OCI-LY3 (cell line): ENCODE measurements at regions not wholly inside any gene's neighbourhood (a gene's known extent, or its start where the extent isn't known, plus 50 kb on each side); places are given as distances from the start of the nearest gene placed in this dataset.

ENCODE experiments used
- H2AFZ ChIP-seq: fragments of 200-600, 300-600 bp; shearing (Covaris generic); 2 replicates; pipeline ENCODE4 v1.6.0; 2014; ENCODE audit warnings: antibody characterized with exemption, low read depth, low read length
- H3K27ac ChIP-seq: fragments of 200-600, 300-600 bp; sonication (generic); 2 replicates; pipeline ENCODE4 v1.5.1; 2014; ENCODE audit warnings: mild to moderate bottlenecking, low read length, moderate library complexity, mixed read lengths
- H3K27me3 ChIP-seq: fragments of 200-600, 300-600 bp; sonication (generic); 2 replicates; pipeline ENCODE4 v1.6.1; 2014; ENCODE audit warnings: low read depth, low read length, mixed read lengths
- H3K36me3 ChIP-seq: fragments of 200-600, 300-600 bp; sonication (generic); replicated peaks from 2 replicates; pipeline ENCODE3; 2014; ENCODE audit warnings: low read depth, low read length, mixed read lengths
- H3K4me1 ChIP-seq: fragments of 300-600, 200-600 bp; sonication (generic); 2 replicates; pipeline ENCODE4 v1.6.1; 2014; ENCODE audit warnings: low read length, mixed read lengths
- H3K4me2 ChIP-seq: fragments of 200-600, 300-600 bp; sonication (generic); 2 replicates; pipeline ENCODE4 v1.6.1; 2014; ENCODE audit warnings: low read length, mixed read lengths
- H3K4me3 ChIP-seq: fragments of 300-600, 200-600 bp; sonication (generic); 2 replicates; pipeline ENCODE4 v1.5.1; 2014; ENCODE audit warnings: antibody characterized with exemption, mild to moderate bottlenecking, low read length, moderate library complexity
- H3K79me2 ChIP-seq: fragments of 300-600, 200-600 bp; shearing (Covaris generic); 2 replicates; pipeline ENCODE4 v1.6.1; 2014; ENCODE audit warnings: mild to moderate bottlenecking, low read length, mixed read lengths
- H3K9ac ChIP-seq: fragments of 300-600, 200-600 bp; shearing (Covaris generic); 2 replicates; pipeline ENCODE4 v1.6.0; 2014; ENCODE audit warnings: mild to moderate bottlenecking, low read length, moderate library complexity
- H3K9me3 ChIP-seq: fragments of 200-600, 300-600 bp; shearing (Covaris generic); 2 replicates; pipeline ENCODE4 v1.6.1; 2014; ENCODE audit warnings: low read length, mixed read lengths; ENCODE audit not compliant: insufficient read depth
- H4K20me1 ChIP-seq: fragments of 200-600, 300-600 bp; sonication (generic); 2 replicates; pipeline ENCODE4 v1.6.1; 2016; ENCODE audit warnings: low read length, mixed read lengths; ENCODE audit not compliant: insufficient read depth
- CTCF ChIP-seq: fragments of 200-600, 300-600 bp; sonication (generic); IDR thresholded peaks from 2 replicates; pipeline ENCODE4 v1.5.1; 2014; ENCODE audit warnings: antibody characterized with exemption, low read length, low read depth
- EZH2phosphoT487 ChIP-seq: fragments of 200-600 bp; shearing (Covaris generic); IDR thresholded peaks from 2 replicates; pipeline ENCODE4 v1.6.1; 2018; ENCODE audit warnings: antibody characterized with exemption, mixed run types, low read depth

DNA sequence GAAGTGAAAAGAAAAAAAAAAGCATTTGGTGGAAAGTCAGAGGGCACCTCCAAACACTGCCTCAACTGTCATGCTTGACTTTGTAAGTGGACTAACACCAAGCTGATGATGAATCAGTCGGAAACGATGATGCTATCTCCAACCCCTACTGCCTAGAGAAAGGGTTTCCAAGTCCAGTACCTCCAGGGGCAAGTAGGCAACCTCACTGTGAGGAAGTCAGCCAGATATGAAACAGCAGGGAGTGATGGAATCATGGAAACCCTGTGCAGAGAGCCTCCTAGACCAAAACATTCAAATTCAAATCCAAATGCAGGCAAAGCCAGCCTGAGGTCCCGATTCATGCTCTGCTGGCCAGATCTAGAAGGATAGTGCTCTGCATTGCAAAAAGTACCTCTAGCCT is 100.9 kb upstream of the SERP2 start:
- Histone ChIP-seq H3K4me2 (no peak overlapping the region), H3K4me1 (peaks cover 13% of the 10 kb centered on the region), H4K20me1 (no peaks in the 10 kb centered on the region), H3K27ac (no peak overlapping the region), H2AFZ (no peak overlapping the region), H3K9me3 (no peaks in the 10 kb centered on the region; the same call in 1 of the 2 replicates), H3K36me3 (no peaks in the 10 kb centered on the region), H3K4me3 (no peak overlapping the region), H3K27me3 (peaks cover 26% of the 10 kb centered on the region), H3K9ac (no peak overlapping the region), H3K79me2 (no peaks in the 10 kb centered on the region)
- TF ChIP-seq EZH2phosphoT487: no peak
- no peak for TF ChIP-seq CTCF

DNA sequence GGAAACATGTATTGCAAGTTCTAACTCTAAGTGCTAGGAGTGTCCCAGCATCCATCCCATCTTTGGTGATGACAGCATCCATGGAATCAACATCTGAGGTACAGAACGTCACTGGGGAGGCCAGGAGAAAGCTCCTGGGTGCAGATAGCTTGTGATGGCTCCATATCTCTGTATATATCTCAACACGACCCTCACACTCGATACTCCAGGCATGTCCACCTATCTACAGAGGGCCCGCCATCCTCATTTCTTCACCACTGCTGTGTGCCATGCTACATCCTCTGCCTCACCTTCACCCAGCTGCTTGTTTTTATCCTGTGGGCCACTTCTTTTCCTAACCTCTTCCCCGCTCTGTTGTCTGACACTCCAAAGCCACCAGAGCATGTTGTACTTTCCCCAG is 100.4 kb upstream of the SERP2 start:
- no peak overlapping the region for H3K27ac ChIP-seq
- H3K4me2 ChIP-seq: no peak overlapping the region
- no peak overlapping the region for H2AFZ ChIP-seq
- no peak for TF ChIP-seq CTCF
- TF ChIP-seq EZH2phosphoT487: no peak
- H3K4me3 ChIP-seq: no peak overlapping the region
- no peaks in the 10 kb centered on the region for H3K79me2 ChIP-seq
- H3K9me3 ChIP-seq: no peaks in the 10 kb centered on the region; the same call in 1 of the 2 replicates
- no peaks in the 10 kb centered on the region for H4K20me1 ChIP-seq
- no peak overlapping the region for H3K9ac ChIP-seq
- H3K27me3 ChIP-seq: peaks cover 26% of the 10 kb centered on the region
- peaks cover 13% of the 10 kb centered on the region for H3K4me1 ChIP-seq
- no peaks in the 10 kb centered on the region for H3K36me3 ChIP-seq

- Histone ChIP-seq H3K9me3 (no peaks in the 10 kb centered on the region; the same call in 1 of the 2 replicates), H3K27me3 (peaks cover 21% of the 10 kb centered on the region), H3K4me1 (peaks cover 13% of the 10 kb centered on the region), H3K79me2 (no peaks in the 10 kb centered on the region), H3K27ac (no peak overlapping the region), H3K4me3 (peak overlapping the region; percentile 67), H3K4me2 (peak overlapping the region; percentile 81), H2AFZ (peak overlapping the region; percentile 98), H3K36me3 (no peaks in the 10 kb centered on the region), H3K9ac (peak overlapping the region; percentile 44), H4K20me1 (no peaks in the 10 kb centered on the region)
- TF ChIP-seq CTCF (no peak), EZH2phosphoT487 (no peak)
Observed at GRCh38 chr13:44273991-44274770, 99.4 kb upstream of the SERP2 start.

GRCh38 chr13:44274771-44275205 is 98.8 kb upstream of the SERP2 start:
- peak overlapping the region; percentile 67 for H3K4me3 ChIP-seq
- no peaks in the 10 kb centered on the region for H4K20me1 ChIP-seq
- peak overlapping the region; percentile 98 for H2AFZ ChIP-seq
- no peak for TF ChIP-seq EZH2phosphoT487
- no peak for TF ChIP-seq CTCF
- no peaks in the 10 kb centered on the region for H3K36me3 ChIP-seq
- H3K79me2 ChIP-seq: no peaks in the 10 kb centered on the region
- peaks cover 13% of the 10 kb centered on the region for H3K4me1 ChIP-seq
- no peaks in the 10 kb centered on the region; the same call in 1 of the 2 replicates for H3K9me3 ChIP-seq
- H3K9ac ChIP-seq: peak overlapping the region; percentile 44
- peaks cover 18% of the 10 kb centered on the region for H3K27me3 ChIP-seq
- peak overlapping the region; percentile 81 for H3K4me2 ChIP-seq
- no peak overlapping the region for H3K27ac ChIP-seq
